ENCODE measurements at regions not wholly inside any gene's neighbourhood (a gene's known extent, or its start where the extent isn't known, plus 50 kb on each side); places are given as distances from the start of the nearest gene placed in this dataset.
A peak's percentile ranks its signal among the peaks of the same experiment; 100 is the strongest.
"Not testable (repeated sequence)": the region's sequence is repeated elsewhere in the genome, so short reads cannot be mapped to it uniquely, and the experiment has no call there.

DNA sequence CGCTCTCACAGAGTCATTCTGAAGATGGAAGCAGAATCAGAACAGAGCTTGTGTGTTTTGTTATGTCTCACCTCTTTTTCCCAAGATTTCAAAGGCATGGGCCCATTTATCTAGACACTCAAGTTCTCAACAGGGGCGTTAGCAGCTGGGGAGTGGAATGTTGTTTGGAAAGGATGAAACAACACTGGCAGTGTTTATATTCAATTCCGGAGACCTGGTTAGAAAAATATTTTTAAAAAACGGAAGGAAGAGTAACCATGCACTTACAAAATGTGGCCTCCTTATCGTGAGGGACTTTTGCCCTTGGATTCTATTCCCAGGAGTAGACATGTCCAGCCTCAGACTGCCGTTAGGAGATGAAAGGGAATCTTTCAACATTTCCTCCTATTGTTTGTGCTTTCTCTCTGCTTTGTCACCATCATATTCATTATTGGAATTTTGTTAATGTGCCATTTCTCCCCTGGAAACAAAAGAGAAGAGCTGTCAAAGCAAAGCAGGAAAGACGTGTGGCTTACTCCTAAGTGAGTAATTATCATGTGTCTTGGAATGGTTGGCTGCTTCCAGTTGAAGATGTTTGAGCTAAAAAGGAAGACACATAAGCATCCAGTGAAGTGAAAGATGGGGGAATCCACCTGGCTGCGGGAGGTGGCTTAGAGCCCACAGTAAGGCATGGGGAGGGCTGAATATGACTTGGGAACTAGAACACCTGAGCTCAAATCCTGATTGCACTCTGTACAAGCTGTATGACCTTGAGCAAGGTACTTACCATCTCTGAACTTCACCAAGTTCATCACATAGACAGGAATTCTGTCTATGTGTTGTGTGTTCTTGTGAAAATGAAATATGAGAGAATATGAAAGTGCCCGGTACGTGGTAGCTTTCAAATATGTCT lies 71.7 kb upstream of the JUN start:
- in situ Hi-C loops (cut with MboI; ENCODE audit: low sequenced_read_pairs): no loop called here
- DNase-seq (ENCODE audit: low spot score in 2 of 2): no peak
- H3K4me3 ChIP-seq: no peak overlapping the region
- H3K27me3 ChIP-seq (ENCODE audit: low read depth): no peaks in the 10 kb centered on the region; the same call in 1 of the 2 replicates
- H3K36me3 ChIP-seq (replicated peaks): no peaks in the 10 kb centered on the region
- H3K4me1 ChIP-seq: no peaks in the 10 kb centered on the region
- no peaks in the 10 kb centered on the region for H3K9me3 ChIP-seq

DNA sequence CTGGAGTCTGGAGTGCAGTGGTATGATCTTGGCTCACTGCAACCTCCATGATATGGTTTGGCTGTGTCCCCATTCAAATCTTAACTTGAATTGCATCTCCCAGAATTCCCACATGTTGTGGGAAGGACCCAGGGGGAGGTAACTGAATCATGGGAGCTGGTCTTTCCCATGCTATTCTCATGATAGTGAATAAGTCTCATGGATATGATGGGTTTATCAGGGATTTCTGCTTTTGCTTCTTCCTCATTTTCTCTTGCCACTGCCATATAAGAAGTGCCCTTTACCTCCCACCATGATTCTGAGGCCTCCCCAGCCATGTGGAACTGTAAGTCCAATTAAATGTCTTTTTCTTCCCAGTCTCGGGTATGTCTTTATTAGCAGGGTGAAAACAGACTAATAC lies 72.4 kb upstream of the JUN start:
- H3K36me3 ChIP-seq (replicated peaks); H3K4me3 ChIP-seq; H3K27me3 ChIP-seq (ENCODE audit: low read depth); H3K9me3 ChIP-seq; DNase-seq (ENCODE audit: low spot score in 2 of 2); H3K4me1 ChIP-seq; in situ Hi-C loops (cut with MboI; ENCODE audit: low sequenced_read_pairs): not testable (repeated sequence)

DNA sequence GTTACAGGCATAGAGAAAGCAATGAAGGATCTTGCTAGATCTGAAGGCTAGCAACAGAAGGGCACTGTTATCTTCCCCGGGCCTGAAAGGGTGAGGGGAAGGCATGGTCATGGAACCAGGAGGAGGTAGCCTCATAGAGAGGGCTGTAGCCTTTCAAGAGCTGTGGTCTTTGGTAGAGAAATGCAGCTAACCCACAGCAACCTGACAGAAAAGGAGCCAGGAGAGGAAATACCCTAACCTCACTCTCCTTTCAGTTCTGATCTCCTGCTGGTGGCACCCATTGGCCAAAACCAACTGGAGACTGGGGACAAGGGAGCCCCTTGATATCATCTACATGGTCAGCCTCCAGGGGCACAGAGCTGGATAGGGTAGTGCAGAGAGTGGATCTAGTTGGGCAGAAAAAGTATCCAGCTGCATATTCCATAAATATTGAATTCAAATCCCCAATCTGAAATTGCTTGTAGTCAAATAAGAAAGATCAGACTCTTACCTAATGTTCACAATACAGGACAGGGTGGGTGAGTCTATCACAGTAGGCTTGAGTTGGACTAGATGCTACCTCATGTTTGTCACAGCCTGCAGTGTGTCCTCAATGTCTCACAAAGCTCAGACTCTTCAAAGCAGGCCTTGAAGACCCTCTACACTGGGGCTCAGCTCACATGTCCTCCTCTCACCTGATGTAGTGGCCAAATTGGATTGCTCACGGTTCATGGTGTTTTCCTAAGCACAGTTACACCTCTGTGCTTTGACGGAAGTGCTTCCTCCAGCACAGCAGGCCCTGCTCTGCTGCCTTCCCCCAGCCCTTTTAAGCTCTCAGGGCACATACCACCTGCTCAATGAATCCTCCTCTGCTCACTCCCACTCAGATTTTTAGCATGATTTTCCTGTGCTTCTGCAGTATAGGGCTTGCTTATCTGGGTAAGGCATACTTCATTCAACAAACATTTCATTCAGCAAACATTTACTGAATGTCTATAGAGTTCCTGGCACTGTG lies 74.1 kb upstream of the JUN start:
- H3K36me3 ChIP-seq (replicated peaks): no peaks in the 10 kb centered on the region
- in situ Hi-C loops (cut with MboI; ENCODE audit: low sequenced_read_pairs): no loop called here
- H3K27me3 ChIP-seq (ENCODE audit: low read depth): no peaks in the 10 kb centered on the region; the same call in 1 of the 2 replicates
- DNase-seq (ENCODE audit: low spot score in 2 of 2): no peak
- H3K9me3 ChIP-seq: no peaks in the 10 kb centered on the region
- H3K4me3 ChIP-seq: no peak overlapping the region
- H3K4me1 ChIP-seq: no peaks in the 10 kb centered on the region

DNA sequence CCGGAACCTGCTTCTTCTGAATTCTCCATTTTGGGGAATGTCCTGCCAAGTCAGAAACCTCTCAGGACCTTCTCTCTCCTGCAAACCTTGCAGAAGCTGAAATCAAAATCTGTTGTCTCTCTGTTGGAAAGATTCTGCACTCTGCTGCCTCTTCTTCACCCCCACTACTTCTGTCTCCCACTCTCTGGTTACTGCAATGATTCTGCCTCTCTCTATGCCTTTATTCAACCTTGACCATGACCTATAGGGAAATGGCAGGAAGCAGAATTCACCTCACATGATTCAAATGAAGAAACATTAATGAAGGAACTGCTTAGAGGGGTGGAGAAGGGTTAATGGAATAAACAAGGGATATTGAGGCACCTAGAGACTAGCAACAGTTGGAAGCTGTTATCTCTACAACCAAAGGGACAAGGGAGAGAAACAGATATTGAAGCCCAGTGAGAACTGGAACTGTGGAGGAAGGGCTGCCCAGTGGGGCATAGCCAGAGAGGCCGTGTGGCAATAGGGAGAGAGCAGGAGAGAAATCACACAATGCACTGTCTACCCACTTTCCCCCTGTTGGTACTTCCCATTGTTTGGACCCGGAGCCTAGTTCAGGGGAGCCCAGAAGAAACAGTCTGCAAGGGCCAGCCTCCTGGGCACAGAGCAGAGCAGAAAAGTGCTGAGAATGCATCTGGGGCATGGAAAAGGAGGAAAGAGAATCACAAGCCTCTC lies 76.1 kb upstream of the JUN start:
- H3K4me3 ChIP-seq: no peak overlapping the region
- H3K4me1 ChIP-seq: no peaks in the 10 kb centered on the region
- no peaks in the 10 kb centered on the region for H3K9me3 ChIP-seq
- no peak for DNase-seq (ENCODE audit: low spot score in 2 of 2)
- in situ Hi-C loops (cut with MboI; ENCODE audit: low sequenced_read_pairs): no loop called here
- H3K27me3 ChIP-seq (ENCODE audit: low read depth): no peaks in the 10 kb centered on the region
- H3K36me3 ChIP-seq (replicated peaks): no peaks in the 10 kb centered on the region

DNA sequence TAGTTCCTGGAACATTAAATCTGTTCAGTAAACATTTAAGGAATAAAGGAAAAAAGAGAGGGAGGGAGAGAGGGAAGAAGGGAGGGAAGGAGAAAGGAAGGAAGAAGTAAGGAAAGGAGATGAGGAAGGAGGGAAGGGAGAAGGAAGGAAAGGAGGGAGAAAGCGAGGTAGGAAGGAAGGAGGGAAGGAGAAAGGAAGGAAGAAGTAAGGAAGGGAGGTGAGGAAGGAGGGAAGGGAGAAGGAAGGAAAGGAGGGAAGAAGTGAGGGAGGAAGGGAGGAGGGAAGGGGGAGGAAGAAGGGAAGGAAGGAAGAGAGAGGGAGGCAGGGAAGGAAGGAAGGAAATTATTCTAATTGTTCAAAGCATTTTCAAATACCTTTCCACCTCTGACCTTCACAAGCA lies 77.2 kb upstream of the JUN start:
- Histone ChIP-seq H3K27me3 (ENCODE audit: low read depth) (no peaks in the 10 kb centered on the region), H3K4me1 (no peaks in the 10 kb centered on the region), H3K4me3 (no peak overlapping the region), H3K9me3 (no peaks in the 10 kb centered on the region), H3K36me3 (replicated peaks) (no peaks in the 10 kb centered on the region)
- in situ Hi-C loops (cut with MboI; ENCODE audit: low sequenced_read_pairs): no loop called here
- no peak for DNase-seq (ENCODE audit: low spot score in 2 of 2)

DNA sequence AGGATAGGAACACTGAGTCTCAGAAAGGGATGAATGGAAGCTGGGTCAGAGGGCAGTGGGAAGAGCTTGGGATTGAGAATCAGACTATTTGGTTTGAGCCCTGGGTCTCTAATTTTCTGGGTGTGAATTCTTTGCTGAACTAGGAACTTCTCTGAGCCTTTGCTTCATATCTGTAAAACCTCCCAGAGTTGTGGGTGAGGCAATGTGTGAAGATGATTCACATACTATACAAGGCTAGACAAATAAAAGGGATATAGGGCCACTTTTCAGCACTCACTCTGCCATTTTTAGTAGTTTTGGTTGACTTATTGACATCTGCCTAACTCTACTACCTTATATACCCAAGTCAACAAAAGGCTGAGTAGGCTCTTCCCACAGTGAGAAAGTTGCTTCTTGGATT lies 77.7 kb upstream of the JUN start:
- in situ Hi-C loops (cut with MboI; ENCODE audit: low sequenced_read_pairs): no loop called here
- Histone ChIP-seq H3K36me3 (replicated peaks) (no peaks in the 10 kb centered on the region), H3K27me3 (ENCODE audit: low read depth) (no peaks in the 10 kb centered on the region), H3K9me3 (no peaks in the 10 kb centered on the region), H3K4me1 (no peaks in the 10 kb centered on the region), H3K4me3 (no peak overlapping the region)
- no peak for DNase-seq (ENCODE audit: low spot score in 2 of 2)

DNA sequence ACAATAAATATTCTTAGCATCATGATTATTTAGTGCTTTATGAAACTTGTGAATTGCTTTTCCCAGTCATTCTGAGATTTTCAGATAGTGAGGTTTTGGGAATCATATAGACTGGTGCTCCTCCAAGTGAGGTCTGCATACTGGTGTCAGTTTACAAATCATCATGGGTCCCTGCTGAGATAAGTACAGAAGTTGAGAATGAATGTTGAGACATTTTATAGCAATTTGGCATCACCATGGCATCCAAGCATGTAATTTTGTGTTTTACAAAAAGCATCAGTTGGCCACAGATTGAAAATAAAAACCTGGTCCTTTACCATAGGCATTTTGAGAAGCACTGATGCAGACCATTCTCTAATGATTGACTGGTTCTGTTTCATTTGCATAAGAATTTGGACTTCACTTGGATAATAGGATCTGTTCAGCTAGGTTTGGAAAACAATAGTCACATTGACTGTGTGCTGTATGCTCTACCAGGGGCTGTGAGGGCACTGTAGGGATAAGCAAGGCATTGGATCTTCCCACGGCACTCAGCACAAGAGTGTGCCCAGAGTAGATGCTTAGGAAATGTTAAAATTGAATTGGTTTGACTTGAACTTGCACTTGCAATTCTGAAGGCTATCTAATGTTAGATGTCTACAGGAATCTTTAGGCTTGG lies 79.0 kb upstream of the JUN start:
- H3K27me3 ChIP-seq (ENCODE audit: low read depth): no peaks in the 10 kb centered on the region
- H3K9me3 ChIP-seq: no peaks in the 10 kb centered on the region
- H3K4me3 ChIP-seq: no peak overlapping the region
- in situ Hi-C loops (cut with MboI; ENCODE audit: low sequenced_read_pairs): no loop called here
- H3K4me1 ChIP-seq: no peaks in the 10 kb centered on the region
- DNase-seq (ENCODE audit: low spot score in 2 of 2): peak in 1 of 2 experiments; percentile 36
- H3K36me3 ChIP-seq (replicated peaks): no peaks in the 10 kb centered on the region

DNA sequence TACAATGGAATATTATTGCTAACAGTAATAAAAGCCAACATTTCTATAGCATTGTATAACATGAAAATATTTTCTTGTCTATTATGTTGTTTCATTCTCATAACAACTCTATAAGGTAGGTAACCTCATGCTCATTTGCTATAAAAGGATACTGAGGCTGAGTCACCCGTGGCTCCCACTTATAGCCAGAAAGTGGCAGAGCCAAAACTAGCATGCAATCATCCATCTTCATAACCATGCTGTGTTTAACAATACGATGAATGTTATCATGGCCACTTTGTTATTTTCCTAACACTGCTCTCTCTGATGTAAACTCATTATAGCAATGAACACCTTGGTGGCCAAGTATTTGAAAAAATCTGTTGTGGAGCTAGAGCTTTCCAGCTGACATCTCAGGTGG lies 80.8 kb upstream of the JUN start:
- Histone ChIP-seq H3K4me1 (no peaks in the 10 kb centered on the region), H3K9me3 (no peaks in the 10 kb centered on the region), H3K36me3 (replicated peaks) (no peaks in the 10 kb centered on the region), H3K4me3 (no peak overlapping the region), H3K27me3 (ENCODE audit: low read depth) (no peaks in the 10 kb centered on the region)
- in situ Hi-C loops (cut with MboI; ENCODE audit: low sequenced_read_pairs): no loop called here
- DNase-seq (ENCODE audit: low spot score in 2 of 2): no peak

DNA sequence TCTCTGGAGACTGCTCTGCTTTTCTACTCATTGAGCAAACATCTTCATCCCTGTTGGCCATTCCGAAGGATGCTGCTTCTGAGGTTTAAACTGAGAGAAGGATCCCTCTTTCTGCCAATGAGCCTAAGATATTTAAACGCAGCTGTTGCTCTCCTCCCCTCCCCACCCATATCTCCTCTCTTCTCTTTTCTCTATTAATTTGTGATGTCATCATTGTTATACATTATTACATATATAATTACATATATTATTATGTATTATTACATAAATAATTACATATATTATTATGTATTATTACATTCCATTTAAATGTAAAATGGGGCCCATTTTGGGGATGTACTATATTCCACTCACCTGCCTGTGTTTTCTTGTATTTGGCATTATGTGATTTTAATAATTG lies 82.7 kb upstream of the JUN start:
- H3K4me3 ChIP-seq: no peak overlapping the region
- no peaks in the 10 kb centered on the region for H3K27me3 ChIP-seq (ENCODE audit: low read depth)
- DNase-seq (ENCODE audit: low spot score in 2 of 2): no peak
- no peaks in the 10 kb centered on the region for H3K36me3 ChIP-seq (replicated peaks)
- in situ Hi-C loops (cut with MboI; ENCODE audit: low sequenced_read_pairs): no loop called here
- no peaks in the 10 kb centered on the region for H3K9me3 ChIP-seq
- no peaks in the 10 kb centered on the region for H3K4me1 ChIP-seq

DNA sequence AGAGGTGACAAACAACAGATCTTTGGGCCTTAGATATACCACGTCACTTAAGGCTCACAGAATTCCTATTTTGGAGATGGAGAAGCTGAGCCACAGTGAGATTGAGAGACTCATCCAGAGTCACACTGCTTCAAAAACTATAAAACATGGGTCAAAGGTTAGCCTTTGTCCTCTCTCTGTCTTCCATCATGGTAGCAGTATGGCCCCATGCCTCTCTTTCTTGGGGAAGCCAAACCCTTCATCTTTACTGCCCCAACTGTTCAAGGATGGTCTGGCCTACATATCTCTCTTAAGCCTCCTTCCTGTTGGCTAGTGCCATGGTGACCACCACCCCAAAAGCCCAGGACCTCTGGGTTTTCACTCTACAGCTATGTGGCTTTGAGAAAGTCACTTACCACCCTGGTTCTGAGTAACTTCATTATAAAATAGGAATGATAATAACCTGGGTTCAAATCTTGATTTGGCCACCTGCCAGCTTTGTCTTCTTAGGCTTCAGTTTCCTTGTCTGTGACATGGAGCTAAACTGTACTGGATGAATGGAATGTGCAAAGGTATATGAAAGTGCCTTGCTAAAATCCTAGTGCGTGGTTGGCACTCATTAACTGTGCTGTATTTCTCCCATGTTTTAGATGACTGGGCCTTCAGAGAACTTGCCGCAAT lies 85.9 kb upstream of the JUN start:
- in situ Hi-C loops (cut with MboI; ENCODE audit: low sequenced_read_pairs): no loop called here
- Histone ChIP-seq H3K9me3 (no peaks in the 10 kb centered on the region), H3K4me1 (no peaks in the 10 kb centered on the region), H3K4me3 (no peak overlapping the region), H3K27me3 (ENCODE audit: low read depth) (no peaks in the 10 kb centered on the region), H3K36me3 (replicated peaks) (no peaks in the 10 kb centered on the region)
- DNase-seq (ENCODE audit: low spot score in 2 of 2): no peak

DNA sequence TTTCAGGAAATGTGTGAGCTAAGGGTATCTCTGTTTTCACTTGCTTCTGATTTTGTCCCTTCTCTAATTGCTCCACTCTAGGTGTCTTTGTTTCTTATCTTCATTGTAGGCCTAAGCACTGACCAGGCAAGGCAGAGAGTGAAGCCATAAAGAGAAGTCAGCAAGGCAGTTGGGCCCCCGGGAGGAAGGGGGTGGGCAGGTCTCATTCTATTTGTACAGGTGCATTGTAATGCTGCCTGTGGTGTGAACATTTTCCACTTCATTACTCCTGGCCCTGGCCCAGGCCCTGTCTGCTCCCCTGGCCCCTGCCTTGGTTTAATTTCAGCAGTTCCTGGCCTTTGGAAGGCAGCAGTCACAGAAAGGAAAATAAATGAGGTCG lies 86.4 kb upstream of the JUN start:
- no peak for DNase-seq (ENCODE audit: low spot score in 2 of 2)
- no peaks in the 10 kb centered on the region for H3K36me3 ChIP-seq (replicated peaks)
- no peaks in the 10 kb centered on the region for H3K9me3 ChIP-seq
- no peaks in the 10 kb centered on the region for H3K4me1 ChIP-seq
- in situ Hi-C loops (cut with MboI; ENCODE audit: low sequenced_read_pairs): no loop called here
- H3K4me3 ChIP-seq: no peak overlapping the region
- no peaks in the 10 kb centered on the region for H3K27me3 ChIP-seq (ENCODE audit: low read depth)

DNA sequence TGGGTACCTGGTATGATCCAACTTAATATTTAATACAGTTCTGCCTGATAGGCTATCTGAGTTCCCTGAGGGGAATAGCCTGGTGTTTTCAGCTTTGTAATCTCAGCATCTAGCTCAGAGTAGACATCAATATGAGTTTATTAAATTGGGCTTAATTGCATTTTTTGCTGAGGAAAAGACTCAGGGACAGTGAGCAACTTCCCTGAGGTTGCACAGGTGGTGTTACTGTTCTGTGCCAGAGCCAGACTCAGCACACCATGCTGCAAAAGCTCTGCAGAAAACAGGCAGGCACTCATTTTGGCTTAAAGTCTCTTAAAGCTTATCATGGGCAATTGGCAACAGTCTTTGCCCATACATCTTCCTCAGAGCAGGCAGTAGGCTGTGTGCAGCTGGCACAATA lies 90.5 kb upstream of the JUN start:
- Histone ChIP-seq H3K36me3 (replicated peaks) (no peaks in the 10 kb centered on the region), H3K9me3 (no peaks in the 10 kb centered on the region), H3K27me3 (ENCODE audit: low read depth) (no peaks in the 10 kb centered on the region), H3K4me3 (no peak overlapping the region), H3K4me1 (no peaks in the 10 kb centered on the region)
- in situ Hi-C loops (cut with MboI; ENCODE audit: low sequenced_read_pairs): no loop called here
- no peak for DNase-seq (ENCODE audit: low spot score in 2 of 2)
